Heart left ventricle (tissue), 16 donors: ENCODE measurements at regions not wholly inside any gene's neighbourhood (a gene's known extent, or its start where the extent isn't known, plus 50 kb on each side); places are given as distances from the start of the nearest gene placed in this dataset.
"Not testable (repeated sequence)": the region's sequence is repeated elsewhere in the genome, so short reads cannot be mapped to it uniquely, and the experiment has no call there.

ENCODE experiments used
- ATAC-seq, 4 donors: fragments of 200-7000 bp; cut with Tn5 transposase; one replicate each; pipeline ENCODE4 v1.9.1; 2020 to 2022; ENCODE audit warnings: moderate library complexity in 4 of 4, mild to moderate bottlenecking in 3 of 4, moderate number of reproducible peaks in 1 of 4
- DNase-seq, 5 donors: peaks; one replicate each; pipeline ENCODE4 v3.0.0-alpha.2; 2020
- H3K27ac ChIP-seq, 12 donors: fragments of 200-600 bp; sonication (generic) in 4 of 12; one replicate each; pipeline versions ENCODE4 v1.5.0 to v1.8.0; 2016 to 2022; ENCODE audit warnings: mild to moderate bottlenecking in 2 of 12
- H3K27me3 ChIP-seq, 9 donors: fragments of 200-600 bp; sonication (generic) in 2 of 9; one replicate each; pipeline versions ENCODE4 v1.5.1 to v1.8.0; 2016 to 2022; ENCODE audit warnings: mild to moderate bottlenecking in 3 of 9
- H3K36me3 ChIP-seq, 9 donors: fragments of 200-600 bp; sonication (generic) in 2 of 9; one replicate each; pipeline versions ENCODE4 v1.5.0 to v1.8.0; 2018 to 2022; ENCODE audit warnings: mild to moderate bottlenecking in 2 of 9
- H3K4me1 ChIP-seq, 12 donors: fragments of 200-600 bp; sonication (generic) in 4 of 12; one replicate each; pipeline versions ENCODE4 v1.5.0 to v1.8.0; 2016 to 2022; ENCODE audit warnings: mild to moderate bottlenecking in 3 of 12
- H3K4me3 ChIP-seq, 12 donors: fragments of 200-600 bp; sonication (generic) in 4 of 12; one replicate each; pipeline versions ENCODE4 v1.5.0 to v1.8.0; 2017 to 2022; ENCODE audit warnings: mild to moderate bottlenecking in 9 of 12, moderate library complexity in 4 of 12
- H3K9me3 ChIP-seq, 12 donors: fragments of 200-600 bp; sonication (generic) in 4 of 12; one replicate each; pipeline versions ENCODE4 v1.5.0 to v1.8.0; 2016 to 2022; ENCODE audit warnings: mild to moderate bottlenecking in 1 of 12
- CTCF ChIP-seq, 12 donors: fragments of 200-600 bp; sonication (generic) in 4 of 12; IDR thresholded peaks; one replicate each; pipeline versions ENCODE4 v1.5.0 to v1.8.0; 2018 to 2022; ENCODE audit warnings: antibody characterized with exemption in 12 of 12, mild to moderate bottlenecking in 5 of 12
- POLR2A ChIP-seq, 2 donors: fragments of 450-650 bp; IDR thresholded peaks; one replicate each; pipeline ENCODE4 v1.6.1; 2017; ENCODE audit warnings: antibody characterized with exemption in 2 of 2, mild to moderate bottlenecking in 2 of 2, moderate library complexity in 2 of 2
- WGBS, 4 donors: extraction: QIAGEN DNeasy Blood & Tissue Kit in 2 of 4; methylation state at CpG; one replicate each; pipeline versions ENCODE4 v1.1.5 to v1.1.7; 2013 to 2018; 5-methylcytosine and 5-hydroxymethylcytosine counted together
- intact Hi-C, 10 donors: fragments of 100-400 bp; cut with DNase I; formaldehyde crosslinking; loops; one replicate each; pipeline versions ENCODE4 v1.11.1 to v1.14.2; 2022
- donor health status: ischemic (EF 13 %, LVEDD 7.1; RV severe dilation, severe dysfunction).
- donor health status: healthy with polysubstance abuse.
- donor health status: DM: no; HTN: yes; CAD: no.
- donor health status: DM: no; HTN: no; CAD: no.
- donor health status: ischemic (EF 25% LVEDD 6.9; RV normal size, moderate dysfunction).
- donor health status: ischemic (EF 25% LVEDD 5.7; RV mildly dilated, moderate dysfunction).
- donor health status: healthy.
- donor health status: DM: yes; HTN: yes; CAD: no.
- donor health status: ischemic (EF 35%, LVEDD 5.7; RV mildly dilated, moderate dysfunction).
- donor health status: nonischemic (EF 11% LVEDD 7.7; RV severe dilation, severe dysfunction).
- donor health status: DM: yes; HTN: yes; CAD: no.
- donor health status: PGD.
- donor health status: ischemic (EF 29% LVEDD 5.4; RV normal size, mild dysfunction).
- donor health status: nonischemic (EF 23%, LVEDD 6.1; RV moderate dilation, normal function).

- Histone ChIP-seq H3K4me1 (no peaks in the 10 kb centered on the region), H3K9me3 (no peaks in the 10 kb centered on the region), H3K36me3 (no peaks in the 10 kb centered on the region), H3K27ac (no peak overlapping the region), H3K27me3 (no peaks in the 10 kb centered on the region), H3K4me3 (no peak overlapping the region)
- ATAC-seq, result no peak
- TF ChIP-seq POLR2A (IDR thresholded peaks at IDR 0.05) (no peak), CTCF (IDR thresholded peaks at IDR 0.05) (no peak)
- DNase-seq, result no peak
- intact Hi-C loops, result no loop called here
- WGBS, 4 donors, result 81 to 97% (median 90%) methylated on average over 5 to 6 of the region's 6 CpGs
Measured at GRCh38 chr20:57814529-57814928, 104.7 kb upstream of the PMEPA1 start.

GRCh38 chr20:57813509-57814269 is 103.9 kb upstream of the PMEPA1 start:
- Histone ChIP-seq H3K36me3 (no peaks in the 10 kb centered on the region), H3K27ac (no peak overlapping the region), H3K4me1 (peaks cover 0 to 3% (median 0%) of the 10 kb centered on the region in 12 donors), H3K4me3 (no peak overlapping the region), H3K9me3 (no peaks in the 10 kb centered on the region), H3K27me3 (no peaks in the 10 kb centered on the region)
- DNase-seq, result no peak
- TF ChIP-seq POLR2A (IDR thresholded peaks at IDR 0.05) (no peak), CTCF (IDR thresholded peaks at IDR 0.05) (no peak)
- WGBS, 4 donors, result 78 to 96% (median 91%) methylated on average over 6 of the region's 6 CpGs
- ATAC-seq, result no peak
- intact Hi-C loops, result no loop called here

GRCh38 chr20:57812632-57813031 is 102.8 kb upstream of the PMEPA1 start:
- H3K4me3 ChIP-seq, intact Hi-C loops, H3K27me3 ChIP-seq, H3K27ac ChIP-seq, H3K36me3 ChIP-seq, H3K9me3 ChIP-seq, ATAC-seq, DNase-seq: not testable (repeated sequence)
- WGBS, 4 donors, result 68 to 74% (median 70%) methylated on average over 4 of the region's 4 CpGs
- peaks cover 0 to 11% (median 0%) of the 10 kb centered on the region in 12 donors for H3K4me1 ChIP-seq

GRCh38 chr20:57811374-57812020 is 101.7 kb upstream of the PMEPA1 start:
- Histone ChIP-seq H3K36me3 (no peaks in the 10 kb centered on the region), H3K27ac (no peak overlapping the region), H3K27me3 (no peaks in the 10 kb centered on the region), H3K4me3 (no peak overlapping the region), H3K9me3 (no peaks in the 10 kb centered on the region), H3K4me1 (peaks cover 0 to 13% (median 0%) of the 10 kb centered on the region in 12 donors)
- DNase-seq (no peak), ATAC-seq (no peak)
- TF ChIP-seq POLR2A (IDR thresholded peaks at IDR 0.05) (no peak), CTCF (IDR thresholded peaks at IDR 0.05) (no peak)
- intact Hi-C loops, result no loop called here
- 40 to 44% (median 43%) methylated on average over 9 of the region's 9 CpGs for WGBS, 4 donors
